K562 (cell line): ENCODE measurements at regions not wholly inside any gene's neighbourhood (a gene's known extent, or its start where the extent isn't known, plus 50 kb on each side); places are given as distances from the start of the nearest gene placed in this dataset.

ENCODE experiments used
- ATAC-seq: fragments of 200-7000 bp; cut with Tn5 transposase; 3 replicates; pipeline ENCODE4 v1.9.1; 2020; ENCODE audit warnings: moderate library complexity
- BruUV-seq: library from RNA; stranded (reverse); fragments of 400-500 nt; replicated peaks from 2 replicates; lab custom pipeline; 2021; lab: Mats Ljungman, UMichigan
- CTCF ChIA-PET: fragments of 300-600 bp; formaldehyde crosslinking; extraction: SDS; loops from one replicate; lab custom pipeline; 2021; ENCODE audit warnings: low intra/inter-chr PET ratio; lab: Yijun Ruan, JAX
- POLR2A ChIA-PET: fragments of 300-600, 350-650 bp; sonication (Branson Sonifier 250); formaldehyde crosslinking; extraction: SDS; loops from one replicate; lab custom pipeline; 2021; ENCODE audit warnings: antibody characterized with exemption, inconsistent platforms; lab: Yijun Ruan, JAX
- DNase-seq, 4 experiments: peaks; one replicate each; pipeline versions ENCODE4 v3.0.0 to v3.0.0-alpha.2; 2011 to 2018; ENCODE audit warnings: low spot score in 3 of 4, mixed read lengths in 3 of 4; ENCODE audit errors: extremely low read depth in 1 of 4
- FAIRE-seq: peaks from 2 replicates; lab custom pipeline; 2011; peaks lifted over from hg19 to GRCh38; lab: Jason Lieb, UNC
- H2AFZ ChIP-seq: 2 replicates; pipeline ENCODE4 v1.6.0; 2011; ENCODE audit warnings: low read depth, low read length, control low read depth, inconsistent platforms
- H3K27ac ChIP-seq: fragments of 200-600 bp; 3 replicates; pipeline ENCODE4 v1.8.0; 2011; ENCODE audit warnings: low read depth, mild to moderate bottlenecking, control low read depth, inconsistent platforms, low read length, moderate library complexity, mixed read lengths; ENCODE audit errors: extremely low read depth
- H3K27me3 ChIP-seq, 2 experiments: fragments of 300-600 bp in 1 of 2; 2 replicates in 1 of 2; 3 replicates in 1 of 2; pipeline versions ENCODE4 v1.6.0 to v1.8.0; 2011; ENCODE audit warnings: inconsistent platforms in 2 of 2, low read length in 2 of 2, mild to moderate bottlenecking in 1 of 2, mixed read lengths in 1 of 2, moderate library complexity in 1 of 2; ENCODE audit not compliant: control insufficient read depth in 2 of 2, insufficient read depth in 2 of 2
- H3K36me3 ChIP-seq: fragments of 300-600 bp; 3 replicates; pipeline ENCODE4 v1.8.0; 2011; ENCODE audit warnings: mild to moderate bottlenecking, low read length, inconsistent platforms; ENCODE audit not compliant: control insufficient read depth, insufficient read depth
- H3K4me1 ChIP-seq, 2 experiments: fragments of 200-600 bp in 1 of 2; replicated peaks in 1 of 2; 2 replicates in 1 of 2; 3 replicates in 1 of 2; pipeline versions ENCODE4 v1.5.1 to v1.8.0; 2011; ENCODE audit warnings: inconsistent platforms in 2 of 2, low read length in 2 of 2, mild to moderate bottlenecking in 1 of 2, mixed read lengths in 1 of 2, moderate library complexity in 1 of 2; ENCODE audit not compliant: control insufficient read depth in 2 of 2, insufficient read depth in 2 of 2
- H3K4me2 ChIP-seq: 2 replicates; pipeline ENCODE4 v1.6.1; 2011; ENCODE audit warnings: low read length, control low read depth, inconsistent platforms, mixed read lengths; ENCODE audit not compliant: insufficient read depth
- H3K4me3 ChIP-seq: fragments of 200-600 bp; sonication (generic), shearing (Covaris generic); 2 replicates; pipeline ENCODE4 v1.5.1; 2016; ENCODE audit warnings: control low read depth, inconsistent platforms
- H3K79me2 ChIP-seq: fragments of 200-600 bp; 3 replicates; pipeline ENCODE4 v1.8.0; 2011; ENCODE audit warnings: low read length, inconsistent platforms; ENCODE audit not compliant: control insufficient read depth, insufficient read depth
- H3K9ac ChIP-seq, 2 experiments: 2 replicates each; pipeline versions ENCODE4 v1.6.0 to v1.6.1; 2011; ENCODE audit warnings: low read depth in 2 of 2, low read length in 2 of 2, control low read depth in 1 of 2, inconsistent platforms in 1 of 2, mild to moderate bottlenecking in 1 of 2, mixed read lengths in 1 of 2; ENCODE audit not compliant: insufficient read depth in 1 of 2
- H3K9me1 ChIP-seq: one replicate; pipeline ENCODE4 v1.6.0; 2011; ENCODE audit warnings: inconsistent platforms, mild to moderate bottlenecking, low read length, moderate library complexity; ENCODE audit not compliant: control insufficient read depth, insufficient read depth
- H3K9me3 ChIP-seq: replicated peaks from 2 replicates; pipeline ENCODE4 v1.5.1; 2011; ENCODE audit warnings: low read depth, low read length, inconsistent platforms; ENCODE audit not compliant: control insufficient read depth, insufficient read depth
- H4K20me1 ChIP-seq: replicated peaks from 2 replicates; pipeline ENCODE4 v1.6.1; 2011; ENCODE audit warnings: low read length, inconsistent platforms, mixed read lengths; ENCODE audit not compliant: control insufficient read depth, insufficient read depth
- CCAR2 ChIP-seq: fragments of 200-400 bp; formaldehyde crosslinking; IDR thresholded peaks from 2 replicates; pipeline ENCODE4 v1.6.1; 2017; ENCODE audit warnings: mild to moderate bottlenecking, low read depth, low read length
- DDX20 ChIP-seq: fragments of 450-650 bp; IDR thresholded peaks from 2 replicates; pipeline ENCODE4 v1.6.1; 2016; ENCODE audit warnings: missing genetic modification characterization, low read depth, mild to moderate bottlenecking, missing compliant biosample characterization, moderate library complexity
- MCM5 ChIP-seq: fragments of 450-650 bp; IDR thresholded peaks from 2 replicates; pipeline ENCODE4 v1.6.1; 2016; ENCODE audit warnings: low read depth
- POLR2AphosphoS5 ChIP-seq: IDR thresholded peaks from 2 replicates; pipeline ENCODE4 v1.6.1; 2011; ENCODE audit warnings: mild to moderate bottlenecking, low read depth, low read length, moderate library complexity; ENCODE audit not compliant: control insufficient read depth, insufficient read depth
- WGBS: fragments of 100-300 bp; shearing (Covaris generic); methylation state at CpG from one replicate; pipeline ENCODE4 v1.1.6; 2016; ENCODE audit warnings: low coverage, mixed read lengths; ENCODE audit not compliant: insufficient coverage; ENCODE audit errors: missing lambda C conversion rate; 5-methylcytosine and 5-hydroxymethylcytosine counted together
- in situ Hi-C: fragments of 300-500 bp; cut with MboI; formaldehyde crosslinking; loops from 4 replicates; pipeline ENCODE4 v1.15.0; 2018; ENCODE audit warnings: inconsistent platforms, mixed read lengths
- intact Hi-C: fragments of 100-400 bp; cut with micrococcal nuclease; formaldehyde crosslinking; loops from 2 replicates; pipeline ENCODE4 v1.14.2; 2022
- TF ChIP-seq, protein P1 (sequence below), 2 experiments: fragments of 450-650 bp; IDR thresholded peaks; 2 replicates each; pipeline ENCODE4 v1.6.1; 2016
- TF ChIP-seq, protein P2 (sequence below): fragments of 450-650 bp; IDR thresholded peaks from 2 replicates; pipeline ENCODE4 v1.6.1; 2016; ENCODE audit warnings: borderline replicate concordance

DNA sequence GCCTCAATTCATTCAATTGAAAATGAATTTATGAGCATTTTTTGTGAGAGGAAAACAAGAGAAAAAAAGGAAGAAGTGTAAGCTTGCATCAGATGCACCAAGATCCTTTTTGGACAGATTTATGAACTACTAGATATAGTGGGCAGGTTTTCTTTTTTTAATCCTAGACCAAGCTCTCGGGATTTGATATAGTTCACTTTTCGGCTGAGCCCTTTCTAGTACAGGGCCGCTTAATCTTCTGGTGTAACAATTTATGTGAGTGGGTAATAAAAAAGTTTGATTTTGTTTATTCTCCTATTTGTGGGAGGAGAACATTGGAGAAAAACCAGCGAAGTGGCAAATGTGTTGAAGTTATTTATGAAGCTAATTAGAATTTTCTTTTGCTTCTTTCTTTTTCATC lies 538.0 kb downstream of the UTRN start:
- Histone ChIP-seq H3K9me1 (no peaks in the 10 kb centered on the region), H4K20me1 (no peaks in the 10 kb centered on the region), H3K4me2 (no peak overlapping the region), H3K9me3 (no peaks in the 10 kb centered on the region), H3K9ac (no peak overlapping the region), H3K4me1 (no peaks in the 10 kb centered on the region), H3K27me3 (no peaks in the 10 kb centered on the region), H3K79me2 (no peaks in the 10 kb centered on the region), H3K36me3 (no peaks in the 10 kb centered on the region), H2AFZ (no peak overlapping the region), H3K4me3 (no peak overlapping the region), H3K27ac (no peak overlapping the region)
- ChIA-PET POLR2A (no interaction called here), CTCF (no interaction called here)
- FAIRE-seq = no peak
- intact Hi-C loops (no loop called here), in situ Hi-C loops (no loop called here)
- no TSS peak for BruUV-seq
- 43% methylated on average over 4 of the region's 4 CpGs for WGBS
- no peak for TF ChIP-seq DDX20
- TF ChIP-seq MCM5 = no peak
- no peak for TF ChIP-seq POLR2AphosphoS5
- TF ChIP-seq CCAR2 = no peak
- TF ChIP-seq, protein P1, sequence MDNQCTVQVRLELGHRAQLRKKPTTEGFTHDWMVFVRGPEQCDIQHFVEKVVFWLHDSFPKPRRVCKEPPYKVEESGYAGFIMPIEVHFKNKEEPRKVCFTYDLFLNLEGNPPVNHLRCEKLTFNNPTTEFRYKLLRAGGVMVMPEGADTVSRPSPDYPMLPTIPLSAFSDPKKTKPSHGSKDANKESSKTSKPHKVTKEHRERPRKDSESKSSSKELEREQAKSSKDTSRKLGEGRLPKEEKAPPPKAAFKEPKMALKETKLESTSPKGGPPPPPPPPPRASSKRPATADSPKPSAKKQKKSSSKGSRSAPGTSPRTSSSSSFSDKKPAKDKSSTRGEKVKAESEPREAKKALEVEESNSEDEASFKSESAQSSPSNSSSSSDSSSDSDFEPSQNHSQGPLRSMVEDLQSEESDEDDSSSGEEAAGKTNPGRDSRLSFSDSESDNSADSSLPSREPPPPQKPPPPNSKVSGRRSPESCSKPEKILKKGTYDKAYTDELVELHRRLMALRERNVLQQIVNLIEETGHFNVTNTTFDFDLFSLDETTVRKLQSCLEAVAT (IDR thresholded peaks at IDR 0.05) = no peak
- TF ChIP-seq, protein P2, sequence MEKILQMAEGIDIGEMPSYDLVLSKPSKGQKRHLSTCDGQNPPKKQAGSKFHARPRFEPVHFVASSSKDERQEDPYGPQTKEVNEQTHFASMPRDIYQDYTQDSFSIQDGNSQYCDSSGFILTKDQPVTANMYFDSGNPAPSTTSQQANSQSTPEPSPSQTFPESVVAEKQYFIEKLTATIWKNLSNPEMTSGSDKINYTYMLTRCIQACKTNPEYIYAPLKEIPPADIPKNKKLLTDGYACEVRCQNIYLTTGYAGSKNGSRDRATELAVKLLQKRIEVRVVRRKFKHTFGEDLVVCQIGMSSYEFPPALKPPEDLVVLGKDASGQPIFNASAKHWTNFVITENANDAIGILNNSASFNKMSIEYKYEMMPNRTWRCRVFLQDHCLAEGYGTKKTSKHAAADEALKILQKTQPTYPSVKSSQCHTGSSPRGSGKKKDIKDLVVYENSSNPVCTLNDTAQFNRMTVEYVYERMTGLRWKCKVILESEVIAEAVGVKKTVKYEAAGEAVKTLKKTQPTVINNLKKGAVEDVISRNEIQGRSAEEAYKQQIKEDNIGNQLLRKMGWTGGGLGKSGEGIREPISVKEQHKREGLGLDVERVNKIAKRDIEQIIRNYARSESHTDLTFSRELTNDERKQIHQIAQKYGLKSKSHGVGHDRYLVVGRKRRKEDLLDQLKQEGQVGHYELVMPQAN = no peak
- DNase-seq = no peak
- ATAC-seq = no peak
